ENCODE measurements at regions not wholly inside any gene's neighbourhood (a gene's known extent, or its start where the extent isn't known, plus 50 kb on each side); places are given as distances from the start of the nearest gene placed in this dataset.

GRCh38 chr3:135310317-135310716 lies 515.3 kb downstream of the EPHB1 start:
- no peak for DNase-seq (ENCODE audit: low spot score)

GRCh38 chr3:135311699-135312098 lies 516.6 kb downstream of the EPHB1 start:
- DNase-seq (ENCODE audit: low spot score), result no peak

- DNase-seq (ENCODE audit: low spot score), result no peak
These were observed 519.2 kb downstream of the EPHB1 start for GRCh38 chr3:135314237-135314636.

- no peak for DNase-seq (ENCODE audit: low spot score)
These were observed 529.2 kb downstream of the EPHB1 start for GRCh38 chr3:135324301-135324700.

- DNase-seq (ENCODE audit: low spot score), result no peak
These were observed 530.0 kb downstream of the EPHB1 start for GRCh38 chr3:135325096-135325495.

GRCh38 chr3:135325726-135326235 lies 530.7 kb downstream of the EPHB1 start:
- no peak for DNase-seq (ENCODE audit: low spot score)

GRCh38 chr3:135326851-135327250 lies 531.8 kb downstream of the EPHB1 start:
- DNase-seq (ENCODE audit: low spot score), result no peak

GRCh38 chr3:135328036-135328435 lies 533.0 kb downstream of the EPHB1 start:
- no peak for DNase-seq (ENCODE audit: low spot score)

GRCh38 chr3:135329479-135329878 lies 534.4 kb downstream of the EPHB1 start:
- DNase-seq (ENCODE audit: low spot score), result no peak

GRCh38 chr3:135337192-135337591 lies 542.1 kb downstream of the EPHB1 start:
- DNase-seq (ENCODE audit: low spot score), result no peak

GRCh38 chr3:135348690-135349089 lies 553.6 kb downstream of the EPHB1 start:
- DNase-seq (ENCODE audit: low spot score), result no peak

- no peak for DNase-seq (ENCODE audit: low spot score)
These were observed 554.3 kb downstream of the EPHB1 start for GRCh38 chr3:135349254-135349948.

- DNase-seq (ENCODE audit: low spot score), result no peak
These were observed 557.2 kb downstream of the EPHB1 start for GRCh38 chr3:135352213-135352612.

GRCh38 chr3:135362889-135363288 lies 567.8 kb downstream of the EPHB1 start:
- no peak for DNase-seq (ENCODE audit: low spot score)

GRCh38 chr3:135364676-135365075 lies 569.6 kb downstream of the EPHB1 start:
- no peak for DNase-seq (ENCODE audit: low spot score)

- DNase-seq (ENCODE audit: low spot score), result no peak
These were observed 571.8 kb downstream of the EPHB1 start for GRCh38 chr3:135366816-135367215.

- DNase-seq (ENCODE audit: low spot score), result no peak
These were observed 573.3 kb downstream of the EPHB1 start for GRCh38 chr3:135368316-135368715.

- no peak for DNase-seq (ENCODE audit: low spot score)
These were observed 573.7 kb downstream of the EPHB1 start for GRCh38 chr3:135368781-135369180.

- no peak for DNase-seq (ENCODE audit: low spot score)
These were observed 579.5 kb downstream of the EPHB1 start for GRCh38 chr3:135374571-135374970.

- DNase-seq (ENCODE audit: low spot score), result no peak
These were observed 583.3 kb upstream of the PPP2R3A start for GRCh38 chr3:135382188-135382587.

GRCh38 chr3:135382621-135383020 lies 582.9 kb upstream of the PPP2R3A start:
- DNase-seq (ENCODE audit: low spot score), result no peak

GRCh38 chr3:135383301-135383700 lies 582.2 kb upstream of the PPP2R3A start:
- no peak for DNase-seq (ENCODE audit: low spot score)

- no peak for DNase-seq (ENCODE audit: low spot score)
These were observed 573.4 kb upstream of the PPP2R3A start for GRCh38 chr3:135392151-135392550.

GRCh38 chr3:135393159-135393558 lies 572.4 kb upstream of the PPP2R3A start:
- no peak for DNase-seq (ENCODE audit: low spot score)

Data from globus pallidus (tissue), 1 donor.